A673 (cell line): ENCODE measurements at regions not wholly inside any gene's neighbourhood (a gene's known extent, or its start where the extent isn't known, plus 50 kb on each side); places are given as distances from the start of the nearest gene placed in this dataset.

Source experiments
- BruUV-seq: library from RNA; stranded (reverse); fragments of 400-500 nt; replicated peaks from 2 replicates; lab custom pipeline; 2021; lab: Mats Ljungman, UMichigan
- CTCF ChIA-PET: fragments of 300-600 bp; sonication (Branson Sonifier 250); formaldehyde crosslinking; loops from one replicate; lab custom pipeline; 2022; ENCODE audit warnings: antibody characterized with exemption; lab: Charles Lee
- POLR2A ChIA-PET: fragments of 300-600 bp; sonication (Branson Sonifier 250); formaldehyde crosslinking; loops from one replicate; lab custom pipeline; 2022; ENCODE audit warnings: antibody characterized with exemption; ENCODE audit not compliant: low non-redundant PET; lab: Charles Lee
- DNase-seq: peaks from one replicate; pipeline ENCODE4 v3.0.0-alpha.2; 2015; ENCODE audit warnings: low spot score
- H3K27ac ChIP-seq: fragments of 200-600 bp; sonication (generic); 2 replicates; pipeline ENCODE4 v1.5.1; 2016; ENCODE audit warnings: mixed run types, low read depth, mild to moderate bottlenecking, mixed read lengths, antibody characterized with exemption, low read length; ENCODE audit not compliant: poor library complexity, severe bottlenecking
- H3K27me3 ChIP-seq: fragments of 200-600 bp; sonication (generic); replicated peaks from 2 replicates; pipeline ENCODE4 v1.6.1; 2017; ENCODE audit warnings: mixed run types, low read depth, mild to moderate bottlenecking, mixed read lengths, antibody characterized with exemption, low read length; ENCODE audit not compliant: insufficient read depth, poor library complexity
- H3K36me3 ChIP-seq: fragments of 200-600 bp; sonication (generic); 2 replicates; pipeline ENCODE4 v1.6.1; 2016; ENCODE audit warnings: mixed run types, mild to moderate bottlenecking, mixed read lengths, antibody characterized with exemption, low read length; ENCODE audit not compliant: insufficient read depth, poor library complexity, severe bottlenecking
- H3K4me1 ChIP-seq: fragments of 200-600 bp; sonication (generic); 2 replicates; pipeline ENCODE4 v1.6.1; 2017; ENCODE audit warnings: mixed run types, mild to moderate bottlenecking, mixed read lengths, antibody characterized with exemption, low read length; ENCODE audit not compliant: insufficient read depth, poor library complexity, severe bottlenecking
- H3K4me3 ChIP-seq: fragments of 200-600 bp; sonication (generic); 2 replicates; pipeline ENCODE4 v1.5.1; 2016; ENCODE audit warnings: low read depth, mixed run types, mild to moderate bottlenecking, mixed read lengths, low read length; ENCODE audit not compliant: poor library complexity, severe bottlenecking
- H3K9me3 ChIP-seq: fragments of 200-600 bp; sonication (generic); 2 replicates; pipeline ENCODE4 v1.6.1; 2016; ENCODE audit warnings: mixed run types, low read depth, mild to moderate bottlenecking, mixed read lengths, antibody characterized with exemption, low read length; ENCODE audit not compliant: poor library complexity, severe bottlenecking
- CTCF ChIP-seq: fragments of 300-800, 200-600 bp; sonication (generic); conservative IDR thresholded peaks from 2 replicates; pipeline ENCODE4 v1.5.1; 2017; ENCODE audit warnings: low read depth, mild to moderate bottlenecking, antibody characterized with exemption, low read length, moderate library complexity, mixed read lengths
- EZH2 ChIP-seq: fragments of 200-600 bp; sonication (generic); IDR thresholded peaks from 2 replicates; pipeline ENCODE4 v1.6.1; 2017; ENCODE audit warnings: borderline replicate concordance, low read depth, mild to moderate bottlenecking, mixed read lengths, antibody characterized with exemption, low read length; ENCODE audit not compliant: poor library complexity, severe bottlenecking
- intact Hi-C: fragments of 100-400 bp; cut with micrococcal nuclease; formaldehyde crosslinking; loops from one replicate; pipeline ENCODE4 v1.10.0; 2022; ENCODE audit not compliant: unreplicated experiment

- Histone ChIP-seq H3K27me3 (no peaks in the 10 kb centered on the region), H3K4me3 (no peak overlapping the region), H3K4me1 (no peaks in the 10 kb centered on the region), H3K27ac (no peak overlapping the region), H3K36me3 (no peaks in the 10 kb centered on the region), H3K9me3 (no peaks in the 10 kb centered on the region)
- POLR2A ChIA-PET = no interaction called here
- no peak for DNase-seq
- no TSS peak for BruUV-seq
- no peak for TF ChIP-seq EZH2
- TF ChIP-seq CTCF = no peak
- CTCF ChIA-PET = no interaction called here
- intact Hi-C loops = no loop called here
Observed at GRCh38 chr20:11430652-11431051, 487.0 kb upstream of the BTBD3 start.

GRCh38 chr20:11431621-11432020, 486.1 kb upstream of the BTBD3 start:
- no peaks in the 10 kb centered on the region for H3K36me3 ChIP-seq
- H3K4me3 ChIP-seq = no peak overlapping the region
- H3K27me3 ChIP-seq = no peaks in the 10 kb centered on the region
- no TSS peak for BruUV-seq
- DNase-seq = no peak
- intact Hi-C loops = no loop called here
- POLR2A ChIA-PET = no interaction called here
- no peaks in the 10 kb centered on the region for H3K4me1 ChIP-seq
- peaks cover 8% of the 10 kb centered on the region for H3K9me3 ChIP-seq
- CTCF ChIA-PET = no interaction called here
- TF ChIP-seq CTCF = no peak
- no peak for TF ChIP-seq EZH2
- H3K27ac ChIP-seq = no peak overlapping the region

- TF ChIP-seq EZH2 (no peak), CTCF (no peak)
- Histone ChIP-seq H3K9me3 (peaks cover 8% of the 10 kb centered on the region), H3K27ac (no peak overlapping the region), H3K27me3 (no peaks in the 10 kb centered on the region), H3K36me3 (no peaks in the 10 kb centered on the region), H3K4me3 (no peak overlapping the region), H3K4me1 (no peaks in the 10 kb centered on the region)
- intact Hi-C loops = no loop called here
- BruUV-seq = no TSS peak
- peak; percentile 58 for DNase-seq
- POLR2A ChIA-PET = no interaction called here
- CTCF ChIA-PET = no interaction called here
Observed at GRCh38 chr20:11432407-11432806, 485.3 kb upstream of the BTBD3 start.
